T-helper 1 cell treated with Interleukin-12 subunit alpha and Interleukin-12 subunit beta and Interleukin-4 antibody, amounts not matched to agents 30 μg/mL and 1 μg/mL, for 36 hours (primary cell): ENCODE measurements at regions not wholly inside any gene's neighbourhood (a gene's known extent, or its start where the extent isn't known, plus 50 kb on each side); places are given as distances from the start of the nearest gene placed in this dataset.
"Not testable (repeated sequence)": the region's sequence is repeated elsewhere in the genome, so short reads cannot be mapped to it uniquely, and the experiment has no call there.

Experiments used
- H3K27ac Mint-ChIP-seq: one replicate; pipeline ENCODE4 v1.8.0; 2021; ENCODE audit warnings: mild to moderate bottlenecking, mixed read lengths
- H3K27me3 Mint-ChIP-seq: one replicate; pipeline ENCODE4 v1.8.0; 2021; ENCODE audit warnings: low read depth, mixed read lengths
- H3K36me3 Mint-ChIP-seq: one replicate; pipeline ENCODE4 v1.8.0; 2021; ENCODE audit warnings: low read depth, mixed read lengths
- H3K4me1 Mint-ChIP-seq: one replicate; pipeline ENCODE4 v1.8.0; 2021; ENCODE audit warnings: low read depth, mixed read lengths
- H3K4me3 Mint-ChIP-seq: one replicate; pipeline ENCODE4 v1.8.0; 2021; ENCODE audit warnings: mild to moderate bottlenecking, moderate library complexity, mixed read lengths
- H3K9me3 Mint-ChIP-seq: one replicate; pipeline ENCODE4 v1.8.0; 2021; ENCODE audit warnings: mixed read lengths

- no peaks in the 10 kb centered on the region for H3K9me3 Mint-ChIP-seq
- H3K36me3 Mint-ChIP-seq = no peaks in the 10 kb centered on the region
- H3K4me3 Mint-ChIP-seq = no peak overlapping the region
- H3K4me1 Mint-ChIP-seq = no peaks in the 10 kb centered on the region
- H3K27me3 Mint-ChIP-seq = no peaks in the 10 kb centered on the region
- H3K27ac Mint-ChIP-seq = no peak overlapping the region
Measured at GRCh38 chr5:174625591-174626350, 98.6 kb upstream of the MSX2 start.

- no peaks in the 10 kb centered on the region for H3K9me3 Mint-ChIP-seq
- no peaks in the 10 kb centered on the region for H3K4me1 Mint-ChIP-seq
- no peaks in the 10 kb centered on the region for H3K27me3 Mint-ChIP-seq
- H3K4me3 Mint-ChIP-seq = no peak overlapping the region
- no peaks in the 10 kb centered on the region for H3K36me3 Mint-ChIP-seq
- no peak overlapping the region for H3K27ac Mint-ChIP-seq
Measured at GRCh38 chr5:174626369-174626920, 97.9 kb upstream of the MSX2 start.

GRCh38 chr5:174636094-174636493 is 88.3 kb upstream of the MSX2 start:
- Mint-ChIP-seq H3K27ac (no peak overlapping the region), H3K27me3 (no peaks in the 10 kb centered on the region), H3K9me3 (no peaks in the 10 kb centered on the region), H3K4me3 (no peak overlapping the region), H3K36me3 (no peaks in the 10 kb centered on the region), H3K4me1 (no peaks in the 10 kb centered on the region)

DNA sequence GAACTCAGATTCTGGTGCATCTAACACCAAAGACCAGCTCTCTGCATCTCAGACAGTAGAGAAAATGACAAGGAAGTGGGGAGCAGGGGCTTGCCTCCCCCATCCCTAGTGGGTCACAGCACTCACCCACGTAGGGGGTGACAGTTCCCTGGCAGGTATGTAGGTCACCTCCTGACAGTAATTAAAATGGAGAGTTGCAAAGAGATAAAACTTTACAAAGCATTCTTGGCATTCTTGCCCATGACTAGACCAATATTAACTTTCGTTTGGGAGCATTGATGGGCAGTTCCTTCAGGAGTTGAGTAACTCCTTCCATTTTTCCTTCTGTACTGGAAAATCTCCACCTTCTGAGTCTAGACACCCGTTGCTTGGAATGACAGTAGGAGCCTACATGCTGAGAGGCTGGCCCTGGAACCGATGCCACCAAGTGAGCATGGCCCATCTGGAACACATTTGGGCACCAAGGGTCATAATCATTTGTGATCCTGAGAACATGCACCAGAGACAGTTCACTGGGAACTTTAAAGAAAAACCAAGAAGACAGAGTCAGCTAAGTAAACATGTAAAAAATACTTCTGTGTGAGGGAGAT is 81.5 kb upstream of the MSX2 start:
- no peaks in the 10 kb centered on the region for H3K27me3 Mint-ChIP-seq
- H3K36me3 Mint-ChIP-seq = no peaks in the 10 kb centered on the region
- peaks cover 12% of the 10 kb centered on the region for H3K9me3 Mint-ChIP-seq
- no peak overlapping the region for H3K4me3 Mint-ChIP-seq
- no peaks in the 10 kb centered on the region for H3K4me1 Mint-ChIP-seq
- H3K27ac Mint-ChIP-seq = no peak overlapping the region

DNA sequence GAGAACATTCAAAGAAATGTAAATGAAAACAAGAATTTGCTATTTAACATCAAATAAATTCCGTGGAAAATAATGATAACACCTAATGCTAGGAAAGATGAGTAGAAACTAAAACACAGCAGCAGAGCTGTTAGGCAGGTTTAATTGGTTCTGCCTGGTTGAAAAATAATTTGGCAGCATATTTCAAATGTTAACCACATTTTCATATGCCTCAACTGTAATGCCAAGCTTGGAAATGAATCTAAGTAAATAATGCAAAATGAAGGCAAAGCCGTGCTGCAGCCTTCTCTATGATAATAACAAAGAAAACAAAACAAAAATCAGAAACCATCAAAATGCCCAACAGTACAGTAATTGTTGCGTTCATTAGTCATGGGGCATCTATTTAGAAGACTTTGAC is 79.9 kb upstream of the MSX2 start:
- H3K27me3 Mint-ChIP-seq = no peaks in the 10 kb centered on the region
- H3K9me3 Mint-ChIP-seq = peaks cover 12% of the 10 kb centered on the region
- H3K4me1 Mint-ChIP-seq = no peaks in the 10 kb centered on the region
- no peak overlapping the region for H3K27ac Mint-ChIP-seq
- H3K36me3 Mint-ChIP-seq = no peaks in the 10 kb centered on the region
- H3K4me3 Mint-ChIP-seq = no peak overlapping the region

DNA sequence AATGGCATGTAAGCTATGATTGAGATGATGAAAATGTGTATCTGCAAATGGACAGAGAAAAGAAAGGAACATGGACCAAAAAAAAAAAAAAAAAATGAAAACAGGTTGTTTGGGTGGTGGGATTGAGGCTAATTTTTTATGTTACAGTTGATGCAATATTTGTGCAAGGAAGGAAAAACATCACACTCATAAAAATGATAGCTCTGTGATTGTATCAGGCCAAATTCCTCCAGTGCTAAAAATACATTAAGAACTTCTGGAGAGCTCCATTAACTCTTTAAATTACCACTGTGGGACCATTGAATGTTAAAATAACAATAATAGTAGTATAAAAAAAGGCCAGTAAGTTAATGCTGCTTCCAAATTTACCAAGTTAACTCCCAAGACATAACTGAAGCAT is 79.5 kb upstream of the MSX2 start:
- no peak overlapping the region for H3K27ac Mint-ChIP-seq
- H3K4me3 Mint-ChIP-seq = no peak overlapping the region
- peaks cover 12% of the 10 kb centered on the region for H3K9me3 Mint-ChIP-seq
- H3K4me1 Mint-ChIP-seq = no peaks in the 10 kb centered on the region
- H3K36me3 Mint-ChIP-seq = no peaks in the 10 kb centered on the region
- H3K27me3 Mint-ChIP-seq = no peaks in the 10 kb centered on the region

DNA sequence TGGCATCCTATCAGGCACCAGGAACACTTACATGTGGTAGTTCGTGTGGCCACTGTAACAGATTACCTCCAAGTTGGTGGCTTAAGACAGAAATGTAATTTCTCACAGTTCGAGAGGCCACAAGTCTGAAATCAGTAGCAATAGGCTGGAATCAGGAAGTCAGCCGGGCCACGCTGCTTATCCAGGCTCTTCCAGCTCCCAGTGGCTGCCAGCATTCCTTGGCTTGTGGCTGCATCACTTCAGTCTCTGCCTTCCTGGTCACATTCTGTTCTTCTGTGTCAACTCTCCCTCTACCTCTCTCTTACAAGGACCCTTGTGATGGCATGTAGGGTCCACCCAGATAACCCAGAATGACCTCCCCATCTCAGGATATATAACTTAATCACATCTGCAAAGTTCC is 78.7 kb upstream of the MSX2 start:
- Mint-ChIP-seq H3K4me1 (no peaks in the 10 kb centered on the region), H3K36me3 (no peaks in the 10 kb centered on the region), H3K4me3 (no peak overlapping the region), H3K27ac (no peak overlapping the region), H3K27me3 (no peaks in the 10 kb centered on the region), H3K9me3 (peaks cover 12% of the 10 kb centered on the region)

DNA sequence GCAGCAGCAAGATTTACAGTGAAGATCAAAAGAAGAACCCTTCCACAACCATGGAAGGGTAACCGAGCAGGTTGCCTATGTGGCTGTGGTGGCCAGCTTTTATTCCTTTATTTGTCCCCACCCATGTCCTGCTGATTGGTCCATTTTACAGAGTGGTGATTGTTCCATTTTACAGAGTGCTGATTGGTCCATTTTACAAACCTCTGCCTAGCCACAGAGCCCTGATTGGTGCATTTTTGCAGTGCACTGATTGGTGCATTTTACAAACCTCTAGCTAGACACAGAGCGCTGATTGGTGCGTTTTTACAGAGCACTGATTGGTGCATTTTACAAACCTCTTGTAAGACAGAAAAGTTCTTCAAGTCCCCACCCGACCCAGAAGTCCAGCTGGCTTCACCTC is 75.8 kb upstream of the MSX2 start:
- not testable (repeated sequence) for H3K36me3 Mint-ChIP-seq, H3K4me3 Mint-ChIP-seq, H3K27ac Mint-ChIP-seq, H3K4me1 Mint-ChIP-seq, H3K27me3 Mint-ChIP-seq, H3K9me3 Mint-ChIP-seq

- Mint-ChIP-seq H3K36me3 (no peaks in the 10 kb centered on the region), H3K9me3 (peaks cover 9% of the 10 kb centered on the region), H3K27ac (no peak overlapping the region), H3K4me3 (no peak overlapping the region), H3K27me3 (no peaks in the 10 kb centered on the region), H3K4me1 (no peaks in the 10 kb centered on the region)
Measured at GRCh38 chr5:174649391-174649790, 75.0 kb upstream of the MSX2 start.

DNA sequence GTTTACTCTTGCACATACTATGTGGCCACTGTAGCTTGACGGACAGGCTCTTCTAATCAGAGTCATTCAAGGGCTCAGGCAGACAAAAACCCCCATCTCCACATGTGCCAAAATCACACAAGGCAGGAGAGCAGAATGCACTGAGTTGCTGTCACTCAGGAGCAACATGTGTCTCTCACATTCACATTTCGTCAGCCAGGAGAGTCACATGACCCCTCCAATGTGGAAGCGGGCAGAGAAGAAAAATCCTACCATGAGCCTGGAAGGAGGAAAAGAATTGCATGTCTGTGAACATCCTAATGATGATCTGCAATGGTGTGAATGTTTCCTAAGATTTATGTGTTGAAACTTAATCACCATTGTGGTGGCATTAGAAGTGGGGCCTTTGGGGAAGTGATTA is 69.9 kb upstream of the MSX2 start:
- no peak overlapping the region for H3K27ac Mint-ChIP-seq
- H3K27me3 Mint-ChIP-seq = no peaks in the 10 kb centered on the region
- no peaks in the 10 kb centered on the region for H3K4me1 Mint-ChIP-seq
- H3K36me3 Mint-ChIP-seq = no peaks in the 10 kb centered on the region
- no peak overlapping the region for H3K4me3 Mint-ChIP-seq
- no peaks in the 10 kb centered on the region for H3K9me3 Mint-ChIP-seq

- Mint-ChIP-seq H3K27ac (no peak overlapping the region), H3K36me3 (no peaks in the 10 kb centered on the region), H3K4me3 (no peak overlapping the region), H3K27me3 (no peaks in the 10 kb centered on the region), H3K4me1 (no peaks in the 10 kb centered on the region), H3K9me3 (no peaks in the 10 kb centered on the region)
Measured at GRCh38 chr5:174655351-174655750, 69.0 kb upstream of the MSX2 start.

DNA sequence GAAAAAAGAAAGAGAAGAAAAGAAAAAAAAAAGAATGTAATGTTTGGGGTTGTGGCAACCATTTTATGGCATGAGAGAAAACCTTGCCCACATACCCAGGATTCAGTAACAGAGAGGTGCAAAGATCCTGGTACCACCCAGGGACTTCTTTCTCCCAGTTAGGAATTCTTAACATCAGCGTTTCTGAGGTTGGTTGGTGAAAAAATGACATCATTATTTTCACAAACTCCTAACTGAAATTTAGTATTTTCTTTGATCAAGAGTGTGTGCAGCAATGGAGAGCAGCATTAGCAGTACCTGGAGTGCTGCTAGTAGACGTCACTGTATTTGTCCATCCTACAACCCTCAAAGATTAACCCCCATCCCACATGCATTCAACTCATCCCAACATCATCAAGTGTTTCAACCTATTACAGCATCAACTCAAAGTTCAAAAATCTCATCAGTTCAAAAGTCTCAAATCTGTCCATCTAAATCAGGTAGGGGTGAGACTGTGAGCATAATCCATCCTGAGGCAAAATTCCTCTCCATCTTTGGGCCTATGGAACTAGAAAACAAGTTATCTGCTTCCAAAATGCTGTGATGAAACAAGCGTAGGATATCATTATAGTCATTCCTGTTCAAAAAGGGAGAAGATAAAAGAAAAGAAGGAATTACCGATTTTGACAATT is 60.1 kb upstream of the MSX2 start:
- Mint-ChIP-seq H3K4me3 (no peak overlapping the region), H3K4me1 (no peaks in the 10 kb centered on the region), H3K27me3 (no peaks in the 10 kb centered on the region), H3K36me3 (no peaks in the 10 kb centered on the region), H3K9me3 (no peaks in the 10 kb centered on the region), H3K27ac (no peak overlapping the region)

DNA sequence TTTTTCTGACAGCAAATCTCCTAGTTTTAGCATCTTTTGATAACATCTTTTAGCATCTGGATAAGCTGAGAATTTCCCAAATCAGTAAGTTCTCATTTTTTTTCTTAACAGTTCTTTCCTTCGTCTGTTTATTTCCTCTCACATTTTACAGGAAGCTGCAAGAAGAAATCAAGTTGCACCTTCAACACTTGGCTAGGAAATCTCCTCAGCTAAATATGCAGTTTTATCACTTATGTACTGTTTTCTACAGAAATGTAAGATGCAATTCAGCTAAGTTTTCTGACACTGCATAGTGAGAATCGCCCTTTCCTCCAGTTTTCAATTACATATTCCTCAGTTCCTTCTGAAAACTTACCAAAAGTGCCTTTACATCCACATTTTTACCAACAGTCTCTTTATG is 59.0 kb upstream of the MSX2 start:
- Mint-ChIP-seq H3K4me3 (no peak overlapping the region), H3K36me3 (no peaks in the 10 kb centered on the region), H3K9me3 (no peaks in the 10 kb centered on the region), H3K27me3 (no peaks in the 10 kb centered on the region), H3K27ac (no peak overlapping the region), H3K4me1 (no peaks in the 10 kb centered on the region)

GRCh38 chr5:174667526-174667925 is 56.9 kb upstream of the MSX2 start:
- no peaks in the 10 kb centered on the region for H3K9me3 Mint-ChIP-seq
- H3K36me3 Mint-ChIP-seq = no peaks in the 10 kb centered on the region
- H3K4me3 Mint-ChIP-seq = no peak overlapping the region

GRCh38 chr5:174668349-174668748 is 56.0 kb upstream of the MSX2 start:
- no peaks in the 10 kb centered on the region for H3K36me3 Mint-ChIP-seq
- no peaks in the 10 kb centered on the region for H3K9me3 Mint-ChIP-seq
- H3K4me3 Mint-ChIP-seq = no peak overlapping the region
- no peaks in the 10 kb centered on the region for H3K4me1 Mint-ChIP-seq
- H3K27me3 Mint-ChIP-seq = no peaks in the 10 kb centered on the region
- H3K27ac Mint-ChIP-seq = no peak overlapping the region

More at GRCh38 chr5:174667526-174667925, 56.9 kb upstream of the MSX2 start:
- H3K27me3 Mint-ChIP-seq = no peaks in the 10 kb centered on the region
- no peak overlapping the region for H3K27ac Mint-ChIP-seq
- no peaks in the 10 kb centered on the region for H3K4me1 Mint-ChIP-seq
